ENCODE measurements at regions not wholly inside any gene's neighbourhood (a gene's known extent, or its start where the extent isn't known, plus 50 kb on each side); places are given as distances from the start of the nearest gene placed in this dataset.

- no peak for TF ChIP-seq CTCF (IDR thresholded peaks at IDR 0.05; ENCODE audit: extremely low read depth, missing control alignments)
- no peak for DNase-seq (ENCODE audit: low spot score)
Observed at GRCh38 chr14:48382961-48383360, 707.6 kb upstream of the MDGA2 start.

- no peak for TF ChIP-seq CTCF (IDR thresholded peaks at IDR 0.05; ENCODE audit: extremely low read depth, missing control alignments)
- no peak for DNase-seq (ENCODE audit: low spot score)
Observed at GRCh38 chr14:48378541-48378940, 703.1 kb upstream of the MDGA2 start.

GRCh38 chr14:48373981-48374380 is 698.6 kb upstream of the MDGA2 start:
- no peak for DNase-seq (ENCODE audit: low spot score)
- TF ChIP-seq CTCF (IDR thresholded peaks at IDR 0.05; ENCODE audit: extremely low read depth, missing control alignments) = no peak

GRCh38 chr14:48350971-48351370 is 675.6 kb upstream of the MDGA2 start:
- DNase-seq (ENCODE audit: low spot score) = no peak
- no peak for TF ChIP-seq CTCF (IDR thresholded peaks at IDR 0.05; ENCODE audit: extremely low read depth, missing control alignments)

GRCh38 chr14:48349689-48350088 is 674.3 kb upstream of the MDGA2 start:
- TF ChIP-seq CTCF (IDR thresholded peaks at IDR 0.05; ENCODE audit: extremely low read depth, missing control alignments) = no peak
- no peak for DNase-seq (ENCODE audit: low spot score)

GRCh38 chr14:48341069-48341468 is 665.7 kb upstream of the MDGA2 start:
- DNase-seq (ENCODE audit: low spot score) = no peak
- TF ChIP-seq CTCF (IDR thresholded peaks at IDR 0.05; ENCODE audit: extremely low read depth, missing control alignments) = no peak

GRCh38 chr14:48333221-48333920 is 658.0 kb upstream of the MDGA2 start:
- no peak for TF ChIP-seq CTCF (IDR thresholded peaks at IDR 0.05; ENCODE audit: extremely low read depth, missing control alignments)
- DNase-seq (ENCODE audit: low spot score) = no peak

Measured in GM20000 (cell line).